ENCODE measurements at regions not wholly inside any gene's neighbourhood (a gene's known extent, or its start where the extent isn't known, plus 50 kb on each side); places are given as distances from the start of the nearest gene placed in this dataset.

- Histone ChIP-seq H2BK20ac (ENCODE audit: low read depth, low read length) (no peak overlapping the region), H4K91ac (ENCODE audit: insufficient read depth, low read depth, low read length) (no peak overlapping the region), H3K56ac (ENCODE audit: extremely low read depth, insufficient read depth, low read length) (no peak overlapping the region), H2BK5ac (ENCODE audit: low read depth, low read length, poor library complexity, severe bottlenecking) (no peak overlapping the region), H3K23ac (ENCODE audit: low read depth, low read length) (no peak overlapping the region), H3K27ac (ENCODE audit: insufficient read depth, low read length) (no peak overlapping the region), H3K9me3 (ENCODE audit: control insufficient read depth, insufficient read depth, low read length) (no peaks in the 10 kb centered on the region), H3K27me3 (ENCODE audit: control insufficient read depth, insufficient read depth, low read length) (peaks cover 5% of the 10 kb centered on the region; the same call in 1 of the 2 replicates), H3K9ac (ENCODE audit: low read depth, low read length) (no peak overlapping the region), H2AK5ac (ENCODE audit: low read depth, low read length) (no peak overlapping the region), H3K4me2 (ENCODE audit: low read depth, low read length) (no peak overlapping the region), H2BK120ac (ENCODE audit: low read depth, low read length) (no peak overlapping the region), H3K18ac (ENCODE audit: low read depth, low read length) (no peak overlapping the region), H3K36me3 (ENCODE audit: control insufficient read depth, insufficient read depth, low read length) (no peaks in the 10 kb centered on the region), H2BK15ac (ENCODE audit: low read depth, low read length) (no peak overlapping the region), H2AK9ac (replicated peaks; ENCODE audit: low read depth, low read length, poor library complexity) (no peak overlapping the region), H4K20me1 (ENCODE audit: insufficient read depth, low read length) (no peaks in the 10 kb centered on the region), H3K4me1 (ENCODE audit: control insufficient read depth, insufficient read depth, low read length) (no peaks in the 10 kb centered on the region), H3K4ac (ENCODE audit: low read depth, low read length) (no peak overlapping the region), H4K5ac (ENCODE audit: low read depth, low read length) (no peak overlapping the region), H3K14ac (replicated peaks; ENCODE audit: low read depth, low read length) (no peak overlapping the region), H3K9me1 (ENCODE audit: insufficient read depth, low read length) (no peaks in the 10 kb centered on the region), H3K4me3 (ENCODE audit: insufficient read depth, low read depth, low read length) (no peak overlapping the region), H2AFZ (replicated peaks; ENCODE audit: low read length, poor library complexity) (no peak overlapping the region), H3K79me1 (ENCODE audit: low read depth in 1 of 2, low read length in 2 of 2) (no peaks in the 10 kb centered on the region), H4K8ac (ENCODE audit: low read depth in 2 of 2, low read length in 2 of 2) (no peak overlapping the region)
- DNase-seq (no peak), ATAC-seq (ENCODE audit: low read depth) (no peak)
- ChIA-PET POLR2A (ENCODE audit: unreplicated experiment) (no interaction called here), CTCF (interaction anchor here (0.6 kb wide), 1 partner anchor 828 kb away, joined by 4 read pairs; no protein-coding TSS in a partner anchor)
- no peak for TF ChIP-seq MAZ (IDR thresholded peaks at IDR 0.05; ENCODE audit: borderline replicate concordance, low read depth, low read length)
- TF ChIP-seq MAFK (IDR thresholded peaks at IDR 0.05; ENCODE audit: low read depth, low read length) = no peak
- no peak for TF ChIP-seq CTCF (conservative IDR thresholded peaks at IDR 0.05; ENCODE audit: low read depth, low read length)
- TF ChIP-seq, protein P1, sequence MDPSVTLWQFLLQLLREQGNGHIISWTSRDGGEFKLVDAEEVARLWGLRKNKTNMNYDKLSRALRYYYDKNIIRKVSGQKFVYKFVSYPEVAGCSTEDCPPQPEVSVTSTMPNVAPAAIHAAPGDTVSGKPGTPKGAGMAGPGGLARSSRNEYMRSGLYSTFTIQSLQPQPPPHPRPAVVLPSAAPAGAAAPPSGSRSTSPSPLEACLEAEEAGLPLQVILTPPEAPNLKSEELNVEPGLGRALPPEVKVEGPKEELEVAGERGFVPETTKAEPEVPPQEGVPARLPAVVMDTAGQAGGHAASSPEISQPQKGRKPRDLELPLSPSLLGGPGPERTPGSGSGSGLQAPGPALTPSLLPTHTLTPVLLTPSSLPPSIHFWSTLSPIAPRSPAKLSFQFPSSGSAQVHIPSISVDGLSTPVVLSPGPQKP (IDR thresholded peaks at IDR 0.05; ENCODE audit: borderline replicate concordance, low read depth, low read length) = no peak
- TF ChIP-seq RFX5 (IDR thresholded peaks at IDR 0.05; ENCODE audit: low read depth, low read length) = no peak
- no peak for TF ChIP-seq BHLHE40 (IDR thresholded peaks at IDR 0.05; ENCODE audit: low read depth, low read length)
- TF ChIP-seq SMC3 (IDR thresholded peaks at IDR 0.05; ENCODE audit: low read depth, low read length) = no peak
- no peak for TF ChIP-seq MXI1 (IDR thresholded peaks at IDR 0.05; ENCODE audit: borderline replicate concordance, low read depth, low read length)
- TF ChIP-seq USF2 (IDR thresholded peaks at IDR 0.05; ENCODE audit: low read depth, low read length) = no peak
- TF ChIP-seq CHD1 (IDR thresholded peaks at IDR 0.05; ENCODE audit: low read depth, low read length) = no peak
- TF ChIP-seq FOS (IDR thresholded peaks at IDR 0.05; ENCODE audit: low read depth, low read length) = no peak
- TF ChIP-seq POLR2A (IDR thresholded peaks at IDR 0.05; ENCODE audit: low read depth, low read length) = no peak
- no peak for TF ChIP-seq NFE2L2 (IDR thresholded peaks at IDR 0.05; ENCODE audit: low read depth, low read length)
- no peak for TF ChIP-seq RAD21 (IDR thresholded peaks at IDR 0.05; ENCODE audit: low read length)
- no peak for TF ChIP-seq RCOR1 (IDR thresholded peaks at IDR 0.05; ENCODE audit: insufficient replicate concordance, low read length)
- no peak for TF ChIP-seq CEBPB (IDR thresholded peaks at IDR 0.05; ENCODE audit: low read depth, low read length)
- dilution Hi-C loops (cut with HindIII; ENCODE audit: low sequenced_read_pairs, unreplicated experiment) (no loop called here), intact Hi-C loops (cut with micrococcal nuclease) (loop anchor here (10.0 kb wide), 1 partner anchor 823 kb away; no protein-coding TSS in a partner anchor), in situ Hi-C loops (cut with MboI; ENCODE audit: low sequenced_read_pairs) (loop anchor here (25.0 kb wide), 1 partner anchor 976 kb away; no protein-coding TSS in a partner anchor)
- no TSS peak for BruUV-seq (replicated peaks)
- WGBS, 2 experiments (ENCODE audit: extremely low coverage in 2 of 2, insufficient read length in 1 of 2) = 91% methylated on average over 7 of the region's 11 CpGs; no CpG with 5 or more reads in 1 of the 2 experiments
Observed at GRCh38 chr6:168888102-168888501, 365.5 kb downstream of the THBS2 start.
